ENCODE measurements at regions not wholly inside any gene's neighbourhood (a gene's known extent, or its start where the extent isn't known, plus 50 kb on each side); places are given as distances from the start of the nearest gene placed in this dataset.

DNA sequence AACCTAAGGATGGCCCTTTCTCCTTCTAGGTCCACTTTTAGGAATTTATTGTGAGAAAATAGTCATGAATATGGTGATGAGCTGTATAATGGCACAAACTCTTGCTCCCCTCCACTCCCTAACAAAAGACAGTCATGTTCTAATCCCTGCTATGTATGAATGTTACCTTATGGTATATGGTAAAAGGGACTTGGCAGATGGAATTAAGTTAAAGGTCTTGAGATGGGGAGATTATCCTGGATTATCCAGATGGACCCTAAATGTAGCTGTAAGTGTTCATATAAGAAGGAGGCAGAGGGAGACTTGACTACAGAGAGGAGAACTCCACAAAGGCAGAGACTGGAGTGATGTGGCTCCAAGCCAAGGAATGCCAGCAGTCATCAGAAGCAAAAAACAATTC, 296.1 kb downstream of the SOX9 start:
- Mint-ChIP-seq H3K4me3 (no peak overlapping the region), H3K36me3 (ENCODE audit: low read depth) (no peaks in the 10 kb centered on the region), H3K4me1 (peaks cover 10% of the 10 kb centered on the region), H3K9me3 (peaks cover 8% of the 10 kb centered on the region), H3K27me3 (peaks cover 4% of the 10 kb centered on the region), H3K27ac (no peak overlapping the region)
- ATAC-seq (replicated peaks), result no peak

DNA sequence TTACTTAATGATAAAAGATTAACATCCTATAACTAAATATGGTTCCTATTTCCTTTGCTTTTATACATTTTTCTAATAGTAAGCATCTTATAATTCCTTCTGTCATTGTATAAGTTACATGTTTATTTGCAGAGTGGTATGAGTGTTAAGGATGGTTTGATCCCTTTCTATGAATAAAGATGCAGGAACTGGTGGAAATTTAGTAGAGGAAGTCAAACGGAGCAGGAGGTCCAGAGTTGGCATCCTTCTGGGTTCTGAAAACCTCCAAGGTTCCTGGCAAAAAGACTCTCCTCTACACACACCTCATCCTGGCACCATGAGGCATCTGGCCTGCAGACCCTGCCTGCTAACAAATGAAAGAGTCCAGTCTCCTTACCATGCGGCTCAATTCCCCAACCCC, 296.8 kb downstream of the SOX9 start:
- peaks cover 4% of the 10 kb centered on the region for H3K27me3 Mint-ChIP-seq
- H3K36me3 Mint-ChIP-seq (ENCODE audit: low read depth), result no peaks in the 10 kb centered on the region
- H3K27ac Mint-ChIP-seq, result no peak overlapping the region
- H3K4me1 Mint-ChIP-seq, result peaks cover 12% of the 10 kb centered on the region
- H3K9me3 Mint-ChIP-seq, result peaks cover 8% of the 10 kb centered on the region
- ATAC-seq (replicated peaks), result no peak
- no peak overlapping the region for H3K4me3 Mint-ChIP-seq

DNA sequence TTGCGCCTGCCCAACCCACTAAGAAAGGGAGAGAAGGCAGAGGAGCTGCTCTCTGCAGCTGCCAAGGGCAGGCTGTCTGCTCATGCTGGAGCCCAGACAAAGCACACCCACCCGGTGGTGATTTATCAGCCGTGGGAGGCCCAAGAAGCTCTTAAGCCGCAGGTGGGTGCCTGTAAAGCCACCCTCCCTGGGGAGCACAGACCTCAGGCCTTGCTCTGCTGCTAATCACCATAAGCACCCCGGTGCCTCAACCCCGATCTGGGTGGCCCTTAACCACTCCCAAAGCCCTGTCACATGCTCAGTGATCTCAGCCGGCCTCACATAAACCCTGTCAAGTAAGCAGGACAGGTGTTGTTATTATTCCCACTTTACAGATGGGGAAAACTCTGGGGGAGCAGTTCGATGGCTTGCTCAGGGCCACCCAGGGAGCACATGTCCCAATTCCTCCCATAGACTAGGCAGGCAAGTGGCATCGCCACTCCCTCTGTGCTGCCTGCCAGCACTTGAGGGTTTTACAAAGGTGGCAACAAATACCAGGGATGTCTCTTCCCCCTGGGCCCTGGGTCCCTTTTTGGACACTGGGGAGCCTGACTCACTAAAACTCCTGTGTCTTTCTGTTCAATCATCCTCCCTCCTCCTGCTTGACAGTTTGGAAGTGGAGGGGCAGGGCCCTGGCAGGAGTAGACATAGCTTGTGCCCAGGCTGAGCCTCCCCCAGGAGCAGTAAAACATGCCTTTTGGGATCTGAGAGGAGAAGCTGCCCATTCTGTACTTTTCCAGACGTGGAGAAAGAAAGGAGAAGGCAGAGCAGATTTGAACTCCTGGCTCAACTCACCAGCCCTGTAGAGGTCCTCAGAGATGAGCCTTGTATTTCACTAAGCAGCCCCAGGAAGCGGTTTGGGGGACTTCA, 299.3 kb downstream of the SOX9 start:
- Mint-ChIP-seq H3K36me3 (ENCODE audit: low read depth) (peaks cover 5% of the 10 kb centered on the region), H3K9me3 (peaks cover 13% of the 10 kb centered on the region), H3K27ac (peak overlapping the region; percentile 81), H3K4me3 (peak overlapping the region; percentile 16), H3K4me1 (peaks cover 18% of the 10 kb centered on the region), H3K27me3 (peaks cover 8% of the 10 kb centered on the region)
- ATAC-seq (replicated peaks), result no peak

DNA sequence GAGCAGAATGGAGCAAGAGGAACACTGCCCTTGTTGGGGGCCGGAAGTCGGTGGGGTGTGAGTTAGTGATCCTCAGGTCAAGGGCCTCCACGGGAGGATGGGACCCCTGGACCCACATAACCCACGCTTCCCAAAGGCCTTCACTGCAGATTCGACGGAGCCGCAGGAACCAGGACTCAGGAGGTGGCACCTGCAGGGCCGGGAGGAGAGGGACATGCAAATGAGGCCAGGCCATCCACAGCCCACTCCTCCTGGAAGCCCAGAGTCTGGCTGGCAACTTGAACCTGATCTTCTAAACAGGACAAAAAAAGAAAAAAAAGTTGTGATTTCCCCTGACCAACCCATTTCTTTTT, 299.9 kb downstream of the SOX9 start:
- H3K27ac Mint-ChIP-seq, result peak overlapping the region; percentile 81
- peaks cover 24% of the 10 kb centered on the region for H3K4me1 Mint-ChIP-seq
- peaks cover 10% of the 10 kb centered on the region for H3K36me3 Mint-ChIP-seq (ENCODE audit: low read depth)
- peak overlapping the region; percentile 54 for H3K4me3 Mint-ChIP-seq
- peaks cover 8% of the 10 kb centered on the region for H3K27me3 Mint-ChIP-seq
- ATAC-seq (replicated peaks), result no peak
- peaks cover 16% of the 10 kb centered on the region for H3K9me3 Mint-ChIP-seq

DNA sequence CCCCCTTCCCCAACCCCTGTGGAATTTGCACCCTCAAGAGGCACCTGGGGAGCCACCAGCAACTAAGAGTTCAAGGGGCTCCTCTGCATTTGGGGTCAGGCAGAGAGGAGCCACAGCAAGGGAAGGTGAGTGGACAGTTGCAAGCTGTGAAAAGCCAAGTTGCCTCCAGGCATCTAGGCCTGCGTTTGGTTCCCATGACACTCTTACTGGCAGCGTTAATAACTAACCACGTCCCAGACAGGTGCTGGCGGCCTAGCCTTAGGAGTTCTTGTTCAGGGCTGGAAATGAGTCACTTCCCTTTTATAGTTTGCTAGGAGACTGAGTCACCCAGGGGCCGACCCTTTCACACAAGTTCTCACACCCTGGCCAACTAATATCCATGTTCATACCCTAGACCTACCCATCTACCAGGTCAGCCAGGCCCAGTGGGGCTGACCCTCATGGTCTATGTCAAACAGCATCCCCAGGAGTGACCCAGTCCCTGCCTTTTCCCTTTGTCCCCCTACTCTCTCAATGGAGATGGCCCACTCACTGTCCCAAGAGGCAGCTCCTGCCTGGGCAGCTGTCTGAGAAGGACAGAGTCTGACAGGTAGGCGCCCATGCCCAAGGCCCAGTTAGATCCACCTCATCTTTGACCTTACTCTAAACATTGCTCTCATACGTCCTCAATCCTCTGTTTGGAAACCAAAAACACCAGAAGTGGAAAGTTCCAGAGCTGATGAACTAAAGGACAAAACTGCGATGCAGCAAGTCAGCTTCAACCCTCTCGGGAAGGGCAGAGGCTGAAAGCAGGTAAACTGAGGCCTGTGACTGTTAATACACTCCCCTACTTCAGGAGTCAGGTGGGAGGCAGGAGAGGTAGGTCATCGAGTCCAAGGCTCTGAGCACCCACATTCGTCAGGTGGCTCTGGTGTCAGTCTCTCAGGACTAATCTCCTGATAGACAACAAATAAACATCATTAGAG, 300.6 kb downstream of the SOX9 start:
- Mint-ChIP-seq H3K27ac (peak overlapping the region; percentile 81), H3K36me3 (ENCODE audit: low read depth) (peaks cover 10% of the 10 kb centered on the region), H3K4me3 (peak overlapping the region; percentile 54), H3K9me3 (peaks cover 16% of the 10 kb centered on the region), H3K4me1 (peaks cover 24% of the 10 kb centered on the region), H3K27me3 (peaks cover 8% of the 10 kb centered on the region)
- ATAC-seq (replicated peaks), result peak; percentile 75

DNA sequence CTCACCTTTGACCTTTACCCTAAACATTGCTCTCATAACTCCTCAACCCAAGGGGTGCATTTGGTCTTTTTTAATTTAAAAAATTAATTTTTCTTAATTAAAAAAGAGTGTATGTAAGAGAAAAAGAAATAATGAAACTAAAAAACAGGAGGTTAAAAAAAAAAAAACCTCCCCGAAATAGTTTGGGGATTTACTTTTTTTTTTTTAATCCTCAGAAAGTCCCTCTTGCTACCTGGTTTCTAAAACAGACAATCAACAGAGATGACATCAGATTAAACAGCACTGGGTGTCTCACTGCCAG, 301.3 kb downstream of the SOX9 start:
- ATAC-seq (replicated peaks), result no peak
- Mint-ChIP-seq H3K4me1 (peaks cover 24% of the 10 kb centered on the region), H3K27me3 (peaks cover 8% of the 10 kb centered on the region), H3K36me3 (ENCODE audit: low read depth) (peaks cover 10% of the 10 kb centered on the region), H3K27ac (peak overlapping the region; percentile 81), H3K9me3 (peaks cover 16% of the 10 kb centered on the region), H3K4me3 (peak overlapping the region; percentile 54)

DNA sequence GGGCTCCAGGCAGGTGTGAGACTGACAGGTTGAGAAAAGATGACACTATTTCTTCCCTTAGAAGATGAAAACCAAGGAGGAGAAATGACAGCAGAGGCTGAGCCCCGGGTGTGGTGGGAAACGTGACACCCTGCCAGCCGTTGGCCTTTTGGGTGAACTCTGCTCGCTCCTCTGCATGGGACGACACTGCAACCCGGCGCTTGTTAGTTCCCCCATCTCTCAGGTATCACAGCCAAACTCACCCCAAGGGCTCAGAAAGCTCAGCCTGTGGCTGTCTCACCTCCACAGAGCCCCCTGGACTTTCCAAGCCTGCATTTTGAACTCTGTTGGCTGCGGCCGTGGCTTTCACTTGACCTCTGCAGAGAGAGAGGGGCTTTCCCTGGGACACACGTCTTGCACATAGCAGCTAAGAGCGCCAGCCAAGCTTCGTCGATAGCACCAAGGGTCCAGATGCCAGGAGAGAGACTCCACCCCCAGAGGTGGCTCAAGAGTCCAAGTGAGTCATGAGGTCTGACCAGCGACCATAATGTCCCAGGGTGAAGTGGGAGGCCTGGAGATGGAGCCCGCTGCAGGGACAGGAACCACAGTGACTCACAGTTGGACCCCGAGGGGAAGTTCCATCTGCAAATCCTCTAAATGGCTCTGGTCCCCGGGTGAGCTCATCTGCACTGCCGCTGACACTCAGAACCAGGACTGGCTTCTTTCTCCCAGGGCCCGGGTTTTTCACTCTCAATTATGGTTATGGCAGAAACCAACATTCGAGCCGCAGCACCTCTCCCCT, 301.9 kb downstream of the SOX9 start:
- Mint-ChIP-seq H3K27ac (peak overlapping the region; percentile 81), H3K27me3 (peaks cover 8% of the 10 kb centered on the region)
- ATAC-seq (replicated peaks), result peak; percentile 70

DNA sequence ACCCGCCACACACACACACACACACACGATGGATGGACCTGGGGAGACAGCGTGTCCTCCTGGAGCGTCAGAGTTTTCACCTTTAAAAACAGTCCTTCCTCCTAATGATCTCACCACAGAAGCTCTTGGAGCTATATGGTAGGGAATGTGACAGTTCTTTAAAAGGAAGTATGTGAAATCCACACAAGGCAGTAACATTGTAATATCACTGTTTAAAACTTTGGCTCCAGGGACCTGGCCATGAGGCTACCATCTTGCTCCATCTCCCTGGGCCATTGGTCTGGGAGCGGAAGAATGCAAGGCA, 302.4 kb downstream of the SOX9 start:
- H3K4me3 Mint-ChIP-seq, result peak overlapping the region; percentile 54
- H3K36me3 Mint-ChIP-seq (ENCODE audit: low read depth), result peaks cover 10% of the 10 kb centered on the region
- H3K4me1 Mint-ChIP-seq, result peaks cover 24% of the 10 kb centered on the region
- H3K9me3 Mint-ChIP-seq, result peaks cover 13% of the 10 kb centered on the region
- peaks cover 6% of the 10 kb centered on the region for H3K27me3 Mint-ChIP-seq
- no peak for ATAC-seq (replicated peaks)
- H3K27ac Mint-ChIP-seq, result peak overlapping the region; percentile 81

More for the DNA sequence above, 301.9 kb downstream of the SOX9 start:
- peaks cover 24% of the 10 kb centered on the region for H3K4me1 Mint-ChIP-seq
- H3K4me3 Mint-ChIP-seq, result peak overlapping the region; percentile 54
- H3K9me3 Mint-ChIP-seq, result peaks cover 16% of the 10 kb centered on the region
- H3K36me3 Mint-ChIP-seq (ENCODE audit: low read depth), result peaks cover 10% of the 10 kb centered on the region

DNA sequence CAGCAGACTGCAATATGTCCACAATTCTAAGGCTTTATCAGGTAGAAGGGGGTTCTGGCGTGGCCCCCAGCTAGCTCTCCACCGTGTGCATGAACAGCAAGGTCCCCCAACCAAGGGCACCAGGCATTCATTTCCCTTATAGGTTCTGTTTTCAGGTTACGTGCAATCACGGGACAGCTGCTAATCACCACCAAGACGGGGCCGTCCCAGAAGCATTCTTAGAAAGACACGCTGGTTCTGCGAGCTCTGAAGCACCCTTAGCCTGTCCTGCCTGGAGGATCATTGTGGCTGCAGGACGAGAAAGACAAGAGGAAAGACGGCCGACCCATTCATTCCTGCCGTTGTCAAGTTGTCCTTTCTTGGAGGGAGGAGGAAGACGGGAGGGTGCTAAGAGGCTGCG, 302.9 kb downstream of the SOX9 start:
- H3K9me3 Mint-ChIP-seq, result peaks cover 11% of the 10 kb centered on the region
- H3K4me1 Mint-ChIP-seq, result peaks cover 24% of the 10 kb centered on the region
- H3K36me3 Mint-ChIP-seq (ENCODE audit: low read depth), result peaks cover 10% of the 10 kb centered on the region
- H3K4me3 Mint-ChIP-seq, result peak overlapping the region; percentile 54
- peaks cover 4% of the 10 kb centered on the region for H3K27me3 Mint-ChIP-seq
- H3K27ac Mint-ChIP-seq, result peak overlapping the region; percentile 81
- ATAC-seq (replicated peaks), result no peak

DNA sequence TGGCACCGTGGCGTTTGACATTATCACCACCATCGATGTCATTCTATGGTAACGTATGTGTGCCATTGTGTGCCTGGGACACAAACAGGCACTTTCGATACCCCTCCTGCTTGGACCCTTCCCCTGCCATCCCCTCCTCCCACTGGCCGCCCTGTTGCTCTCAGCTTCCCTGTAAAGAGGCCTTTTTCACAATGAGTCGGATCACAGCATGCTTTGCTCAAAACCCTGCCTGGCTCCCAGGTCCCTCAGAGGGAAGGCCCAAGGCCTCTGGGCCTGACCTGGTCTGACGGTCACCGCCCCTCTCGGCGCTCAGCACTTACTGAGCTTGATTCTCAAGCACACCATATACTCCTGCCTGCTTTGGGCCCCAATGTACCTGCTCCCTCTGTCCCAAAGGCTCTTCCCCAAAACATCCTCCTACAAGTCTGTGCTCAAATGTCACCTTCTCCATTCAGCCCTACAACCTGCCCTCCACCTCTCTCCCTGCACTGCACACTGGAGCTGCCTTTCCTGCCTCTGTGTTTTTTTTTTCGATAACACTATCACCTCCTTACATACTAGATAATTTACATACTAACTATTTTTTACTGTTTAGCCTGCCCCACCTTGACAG, 303.8 kb downstream of the SOX9 start:
- Mint-ChIP-seq H3K4me1 (peaks cover 24% of the 10 kb centered on the region), H3K27ac (peak overlapping the region; percentile 82), H3K36me3 (ENCODE audit: low read depth) (peaks cover 10% of the 10 kb centered on the region), H3K9me3 (peaks cover 7% of the 10 kb centered on the region), H3K27me3 (peaks cover 4% of the 10 kb centered on the region), H3K4me3 (peak overlapping the region; percentile 48)
- no peak for ATAC-seq (replicated peaks)

DNA sequence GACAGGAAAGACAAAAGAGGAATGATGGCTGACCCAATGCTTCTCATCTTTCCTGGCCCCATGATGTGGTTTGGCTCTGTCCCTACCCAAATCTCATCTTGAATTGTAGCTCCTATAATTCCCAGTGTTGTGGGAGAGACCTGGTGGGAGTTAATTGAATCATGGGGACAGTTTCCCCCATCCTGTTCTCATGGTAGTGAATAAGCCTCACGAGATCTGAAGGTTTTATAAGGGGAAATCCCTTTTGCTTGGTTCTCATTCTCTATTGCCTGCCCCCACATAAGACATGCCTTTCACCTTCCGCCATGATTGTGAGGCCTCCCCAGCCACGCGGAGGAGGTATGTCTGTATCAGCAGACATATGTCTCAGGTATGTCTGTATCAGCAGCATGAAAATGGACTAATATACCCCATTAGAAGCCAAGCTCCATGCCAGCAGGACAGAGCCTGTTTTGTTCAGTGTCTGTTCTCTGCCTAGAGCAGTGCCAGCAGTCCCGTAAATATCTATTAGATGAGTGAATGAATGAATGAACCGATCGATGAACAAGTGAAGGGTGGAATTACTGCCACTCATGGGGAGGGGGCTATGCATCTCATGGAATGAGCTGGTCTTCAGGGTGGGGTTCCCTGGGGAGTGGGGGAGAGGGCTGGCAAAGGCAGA, 304.4 kb downstream of the SOX9 start:
- Mint-ChIP-seq H3K27ac (peak overlapping the region; percentile 82), H3K4me3 (peak overlapping the region; percentile 48), H3K9me3 (peaks cover 7% of the 10 kb centered on the region), H3K4me1 (peaks cover 24% of the 10 kb centered on the region), H3K27me3 (peaks cover 4% of the 10 kb centered on the region), H3K36me3 (ENCODE audit: low read depth) (peaks cover 10% of the 10 kb centered on the region)
- no peak for ATAC-seq (replicated peaks)

DNA sequence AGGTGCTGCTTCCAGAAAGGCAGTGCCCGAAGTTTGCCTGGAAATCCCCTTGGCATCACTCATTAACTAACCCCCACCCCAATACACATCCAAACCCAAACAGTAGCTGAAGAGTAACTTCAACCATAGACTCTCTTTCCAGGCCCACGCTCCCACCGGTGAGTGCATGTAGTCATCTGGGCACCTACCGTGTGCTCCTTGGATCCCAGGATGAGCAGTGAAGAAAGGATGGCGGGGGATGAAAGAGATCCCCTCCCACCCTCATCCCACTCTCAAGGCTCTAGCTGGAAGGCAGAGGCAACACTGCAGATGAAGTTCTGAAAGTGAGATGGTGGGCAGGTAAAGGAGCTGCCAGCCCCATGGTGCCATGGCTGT, 305.0 kb downstream of the SOX9 start:
- Mint-ChIP-seq H3K4me3 (no peak overlapping the region), H3K9me3 (peaks cover 7% of the 10 kb centered on the region), H3K4me1 (peaks cover 24% of the 10 kb centered on the region), H3K27me3 (peaks cover 4% of the 10 kb centered on the region), H3K36me3 (ENCODE audit: low read depth) (peaks cover 10% of the 10 kb centered on the region), H3K27ac (no peak overlapping the region)
- ATAC-seq (replicated peaks), result no peak

DNA sequence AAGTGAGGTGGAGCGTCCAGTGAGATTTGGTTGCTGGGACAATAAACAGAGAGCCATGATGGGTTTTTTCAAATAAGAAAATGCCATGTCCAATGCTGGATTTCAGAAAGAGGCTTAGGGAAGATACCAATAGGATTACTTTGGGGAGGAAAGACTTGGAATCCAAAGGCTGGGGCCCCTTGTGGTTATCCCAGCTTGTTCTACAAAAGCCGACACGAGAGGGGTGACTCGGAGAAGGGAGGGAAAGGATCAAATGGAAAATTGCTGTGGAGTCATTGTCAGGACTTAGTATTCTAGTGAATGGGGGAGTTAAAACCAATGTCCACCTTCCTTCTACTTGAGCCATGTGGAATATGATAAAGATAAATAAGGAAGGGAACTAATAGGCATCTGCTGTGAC, 305.5 kb downstream of the SOX9 start:
- no peak overlapping the region for H3K4me3 Mint-ChIP-seq
- peaks cover 20% of the 10 kb centered on the region for H3K4me1 Mint-ChIP-seq
- H3K27me3 Mint-ChIP-seq, result peaks cover 4% of the 10 kb centered on the region
- no peak for ATAC-seq (replicated peaks)
- H3K27ac Mint-ChIP-seq, result no peak overlapping the region
- peaks cover 10% of the 10 kb centered on the region for H3K36me3 Mint-ChIP-seq (ENCODE audit: low read depth)
- peaks cover 7% of the 10 kb centered on the region for H3K9me3 Mint-ChIP-seq

All from activated T-helper 17 cell treated with anti-CD3 and anti-CD28 coated beads, Interleukin-2, amount 50 U/mL, for 72 hours (primary cell).